ENCODE measurements at regions not wholly inside any gene's neighbourhood (a gene's known extent, or its start where the extent isn't known, plus 50 kb on each side); places are given as distances from the start of the nearest gene placed in this dataset.

DNA sequence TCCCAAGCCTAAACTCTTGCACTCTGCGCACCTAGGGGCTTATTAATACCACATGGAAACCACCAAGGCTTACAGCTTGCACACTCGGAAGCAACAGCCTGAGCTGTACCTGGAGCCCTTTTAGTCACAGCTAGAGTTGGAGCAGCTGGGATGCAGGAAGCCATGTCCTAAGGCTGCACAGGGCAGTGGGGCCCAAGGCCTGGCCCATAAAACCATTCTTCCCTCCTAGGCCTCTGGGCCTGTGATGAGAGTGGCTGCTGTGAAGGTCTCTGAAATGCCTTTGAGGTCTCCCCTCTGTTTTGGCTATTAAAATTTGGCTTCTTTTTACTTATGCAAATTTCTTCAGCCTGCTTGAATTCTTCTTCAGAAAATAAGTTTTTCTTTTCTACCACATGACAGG is 383.9 kb upstream of the UBE2E2 start:
- no peak for TF ChIP-seq ZNF565 (CRISPR knock-in tag; conservative IDR thresholded peaks at IDR 0.05; ENCODE audit: low read depth)
- no peak for TF ChIP-seq TOX (CRISPR knock-in tag; IDR thresholded peaks at IDR 0.05; ENCODE audit: borderline replicate concordance)
- no peak for TF ChIP-seq RARB (CRISPR knock-in tag; IDR thresholded peaks at IDR 0.05)
- no peak for TF ChIP-seq BACH2 (CRISPR knock-in tag; IDR thresholded peaks at IDR 0.05; ENCODE audit: borderline replicate concordance)
- no peak for TF ChIP-seq ARNTL (CRISPR knock-in tag; IDR thresholded peaks at IDR 0.05; ENCODE audit: borderline replicate concordance, low read depth)
- TF ChIP-seq, protein P1, sequence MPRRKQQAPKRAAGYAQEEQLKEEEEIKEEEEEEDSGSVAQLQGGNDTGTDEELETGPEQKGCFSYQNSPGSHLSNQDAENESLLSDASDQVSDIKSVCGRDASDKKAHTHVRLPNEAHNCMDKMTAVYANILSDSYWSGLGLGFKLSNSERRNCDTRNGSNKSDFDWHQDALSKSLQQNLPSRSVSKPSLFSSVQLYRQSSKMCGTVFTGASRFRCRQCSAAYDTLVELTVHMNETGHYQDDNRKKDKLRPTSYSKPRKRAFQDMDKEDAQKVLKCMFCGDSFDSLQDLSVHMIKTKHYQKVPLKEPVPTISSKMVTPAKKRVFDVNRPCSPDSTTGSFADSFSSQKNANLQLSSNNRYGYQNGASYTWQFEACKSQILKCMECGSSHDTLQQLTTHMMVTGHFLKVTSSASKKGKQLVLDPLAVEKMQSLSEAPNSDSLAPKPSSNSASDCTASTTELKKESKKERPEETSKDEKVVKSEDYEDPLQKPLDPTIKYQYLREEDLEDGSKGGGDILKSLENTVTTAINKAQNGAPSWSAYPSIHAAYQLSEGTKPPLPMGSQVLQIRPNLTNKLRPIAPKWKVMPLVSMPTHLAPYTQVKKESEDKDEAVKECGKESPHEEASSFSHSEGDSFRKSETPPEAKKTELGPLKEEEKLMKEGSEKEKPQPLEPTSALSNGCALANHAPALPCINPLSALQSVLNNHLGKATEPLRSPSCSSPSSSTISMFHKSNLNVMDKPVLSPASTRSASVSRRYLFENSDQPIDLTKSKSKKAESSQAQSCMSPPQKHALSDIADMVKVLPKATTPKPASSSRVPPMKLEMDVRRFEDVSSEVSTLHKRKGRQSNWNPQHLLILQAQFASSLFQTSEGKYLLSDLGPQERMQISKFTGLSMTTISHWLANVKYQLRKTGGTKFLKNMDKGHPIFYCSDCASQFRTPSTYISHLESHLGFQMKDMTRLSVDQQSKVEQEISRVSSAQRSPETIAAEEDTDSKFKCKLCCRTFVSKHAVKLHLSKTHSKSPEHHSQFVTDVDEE (CRISPR knock-in tag; IDR thresholded peaks at IDR 0.05): no peak
- TF ChIP-seq, protein P2, sequence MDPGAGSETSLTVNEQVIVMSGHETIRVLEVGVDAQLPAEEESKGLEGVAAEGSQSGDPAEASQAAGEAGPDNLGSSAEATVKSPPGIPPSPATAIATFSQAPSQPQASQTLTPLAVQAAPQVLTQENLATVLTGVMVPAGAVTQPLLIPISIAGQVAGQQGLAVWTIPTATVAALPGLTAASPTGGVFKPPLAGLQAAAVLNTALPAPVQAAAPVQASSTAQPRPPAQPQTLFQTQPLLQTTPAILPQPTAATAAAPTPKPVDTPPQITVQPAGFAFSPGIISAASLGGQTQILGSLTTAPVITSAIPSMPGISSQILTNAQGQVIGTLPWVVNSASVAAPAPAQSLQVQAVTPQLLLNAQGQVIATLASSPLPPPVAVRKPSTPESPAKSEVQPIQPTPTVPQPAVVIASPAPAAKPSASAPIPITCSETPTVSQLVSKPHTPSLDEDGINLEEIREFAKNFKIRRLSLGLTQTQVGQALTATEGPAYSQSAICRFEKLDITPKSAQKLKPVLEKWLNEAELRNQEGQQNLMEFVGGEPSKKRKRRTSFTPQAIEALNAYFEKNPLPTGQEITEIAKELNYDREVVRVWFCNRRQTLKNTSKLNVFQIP (CRISPR knock-in tag; IDR thresholded peaks at IDR 0.05; ENCODE audit: borderline replicate concordance, low read depth): no peak
- no peak for TF ChIP-seq ISL1 (CRISPR knock-in tag; IDR thresholded peaks at IDR 0.05)
- no peak for TF ChIP-seq PPARA (CRISPR knock-in tag; IDR thresholded peaks at IDR 0.05; ENCODE audit: borderline replicate concordance)
- TF ChIP-seq ZC3H10 (CRISPR knock-in tag; IDR thresholded peaks at IDR 0.05): no peak
- no peak for ATAC-seq

DNA sequence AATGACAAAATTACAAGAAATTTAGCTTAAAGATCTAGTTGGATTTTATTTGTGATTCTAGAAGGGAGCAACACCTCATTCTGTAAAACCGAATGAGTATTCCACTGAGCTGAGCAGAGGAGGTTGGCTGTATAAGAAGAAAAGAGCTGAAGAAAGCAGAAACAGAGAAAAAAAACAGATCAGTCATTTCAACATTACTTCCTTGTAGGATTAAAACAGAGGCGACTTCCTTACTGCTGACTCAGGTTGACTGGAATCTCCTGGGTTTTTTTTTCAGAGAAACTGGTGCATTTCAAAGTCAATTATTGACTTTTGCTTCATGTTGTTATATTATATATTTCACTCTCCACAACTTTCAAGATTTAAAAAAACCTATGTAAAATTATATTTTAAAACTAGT is 368.1 kb upstream of the UBE2E2 start:
- no peak for ATAC-seq

DNA sequence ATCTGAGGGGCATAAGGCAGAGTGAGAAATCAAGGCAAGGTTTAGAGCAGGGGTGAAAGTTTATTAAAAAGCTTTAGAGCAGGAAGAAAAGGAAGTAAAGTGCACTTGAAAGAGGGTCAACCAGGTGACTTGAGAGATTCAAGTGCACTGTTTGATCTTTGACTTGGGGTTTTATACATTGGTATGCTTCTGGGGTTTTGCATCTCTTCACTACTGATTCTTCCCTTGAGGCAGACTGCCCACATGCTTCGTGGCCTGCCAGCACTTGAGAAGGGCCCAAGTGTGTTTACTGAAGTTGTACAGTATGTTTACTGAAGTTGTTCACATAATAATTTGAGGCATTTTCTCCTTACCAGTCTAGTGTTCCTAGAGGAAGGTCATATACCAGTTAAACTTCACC is 367.0 kb upstream of the UBE2E2 start:
- TF ChIP-seq, protein P3, sequence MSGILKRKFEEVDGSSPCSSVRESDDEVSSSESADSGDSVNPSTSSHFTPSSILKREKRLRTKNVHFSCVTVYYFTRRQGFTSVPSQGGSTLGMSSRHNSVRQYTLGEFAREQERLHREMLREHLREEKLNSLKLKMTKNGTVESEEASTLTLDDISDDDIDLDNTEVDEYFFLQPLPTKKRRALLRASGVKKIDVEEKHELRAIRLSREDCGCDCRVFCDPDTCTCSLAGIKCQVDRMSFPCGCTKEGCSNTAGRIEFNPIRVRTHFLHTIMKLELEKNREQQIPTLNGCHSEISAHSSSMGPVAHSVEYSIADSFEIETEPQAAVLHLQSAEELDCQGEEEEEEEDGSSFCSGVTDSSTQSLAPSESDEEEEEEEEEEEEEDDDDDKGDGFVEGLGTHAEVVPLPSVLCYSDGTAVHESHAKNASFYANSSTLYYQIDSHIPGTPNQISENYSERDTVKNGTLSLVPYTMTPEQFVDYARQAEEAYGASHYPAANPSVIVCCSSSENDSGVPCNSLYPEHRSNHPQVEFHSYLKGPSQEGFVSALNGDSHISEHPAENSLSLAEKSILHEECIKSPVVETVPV (CRISPR knock-in tag; IDR thresholded peaks at IDR 0.05): no peak
- TF ChIP-seq ZNF8 (CRISPR knock-in tag; IDR thresholded peaks at IDR 0.05) (no peak), TCF4 (CRISPR knock-in tag; IDR thresholded peaks at IDR 0.05; ENCODE audit: borderline replicate concordance) (no peak), BACH2 (CRISPR knock-in tag; IDR thresholded peaks at IDR 0.05; ENCODE audit: borderline replicate concordance) (no peak), ZC3H10 (CRISPR knock-in tag; IDR thresholded peaks at IDR 0.05) (no peak), ZNF565 (CRISPR knock-in tag; conservative IDR thresholded peaks at IDR 0.05; ENCODE audit: low read depth) (no peak), SNAI2 (CRISPR knock-in tag; IDR thresholded peaks at IDR 0.05) (no peak), ZNF70 (CRISPR knock-in tag; IDR thresholded peaks at IDR 0.05) (no peak)
- TF ChIP-seq, protein P2 (CRISPR knock-in tag; IDR thresholded peaks at IDR 0.05; ENCODE audit: borderline replicate concordance, low read depth): no peak
- no peak for ATAC-seq

More for the DNA sequence above, 368.1 kb upstream of the UBE2E2 start:
- no peak for TF ChIP-seq TCF4 (CRISPR knock-in tag; IDR thresholded peaks at IDR 0.05; ENCODE audit: borderline replicate concordance)
- no peak for TF ChIP-seq ISL1 (CRISPR knock-in tag; IDR thresholded peaks at IDR 0.05)

DNA sequence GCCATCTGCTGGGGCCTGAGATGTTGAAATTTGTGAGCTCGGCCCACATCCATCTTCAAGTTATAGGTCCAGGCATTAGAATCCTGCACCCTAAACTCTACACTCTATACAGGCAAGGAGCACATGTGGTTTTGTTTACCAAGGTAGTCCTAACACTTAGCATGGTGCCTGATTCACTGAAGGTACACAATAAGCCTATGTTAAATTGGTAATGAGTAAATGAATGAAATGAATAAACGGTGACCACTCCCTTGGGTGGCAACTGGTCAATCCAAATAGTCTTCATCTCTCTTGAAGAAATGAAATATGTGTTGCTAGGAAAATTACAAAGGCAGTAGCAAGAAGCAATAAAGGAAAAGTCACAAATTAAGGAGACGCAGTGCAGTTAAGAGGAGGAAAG is 359.3 kb upstream of the UBE2E2 start:
- TF ChIP-seq ZFP3 (CRISPR knock-in tag; IDR thresholded peaks at IDR 0.05) (no peak), ZFP30 (CRISPR knock-in tag; IDR thresholded peaks at IDR 0.05) (no peak), ZNF565 (CRISPR knock-in tag; conservative IDR thresholded peaks at IDR 0.05; ENCODE audit: low read depth) (no peak), SNAI2 (CRISPR knock-in tag; IDR thresholded peaks at IDR 0.05) (no peak), OSR1 (CRISPR knock-in tag; IDR thresholded peaks at IDR 0.05) (no peak), PPARA (CRISPR knock-in tag; IDR thresholded peaks at IDR 0.05; ENCODE audit: borderline replicate concordance) (no peak), ESRRG (CRISPR knock-in tag; IDR thresholded peaks at IDR 0.05) (no peak)
- TF ChIP-seq, protein P4, sequence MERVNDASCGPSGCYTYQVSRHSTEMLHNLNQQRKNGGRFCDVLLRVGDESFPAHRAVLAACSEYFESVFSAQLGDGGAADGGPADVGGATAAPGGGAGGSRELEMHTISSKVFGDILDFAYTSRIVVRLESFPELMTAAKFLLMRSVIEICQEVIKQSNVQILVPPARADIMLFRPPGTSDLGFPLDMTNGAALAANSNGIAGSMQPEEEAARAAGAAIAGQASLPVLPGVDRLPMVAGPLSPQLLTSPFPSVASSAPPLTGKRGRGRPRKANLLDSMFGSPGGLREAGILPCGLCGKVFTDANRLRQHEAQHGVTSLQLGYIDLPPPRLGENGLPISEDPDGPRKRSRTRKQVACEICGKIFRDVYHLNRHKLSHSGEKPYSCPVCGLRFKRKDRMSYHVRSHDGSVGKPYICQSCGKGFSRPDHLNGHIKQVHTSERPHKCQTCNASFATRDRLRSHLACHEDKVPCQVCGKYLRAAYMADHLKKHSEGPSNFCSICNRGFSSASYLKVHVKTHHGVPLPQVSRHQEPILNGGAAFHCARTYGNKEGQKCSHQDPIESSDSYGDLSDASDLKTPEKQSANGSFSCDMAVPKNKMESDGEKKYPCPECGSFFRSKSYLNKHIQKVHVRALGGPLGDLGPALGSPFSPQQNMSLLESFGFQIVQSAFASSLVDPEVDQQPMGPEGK (CRISPR knock-in tag; IDR thresholded peaks at IDR 0.05; ENCODE audit: borderline replicate concordance): no peak
- no peak for ATAC-seq

All from SK-N-SH treated with all-trans-retinoic acid at 6 μM for 48 hours (cell line).